Stimulated activated CD8-positive, alpha-beta memory T cell treated with anti-CD3 and anti-CD28 coated beads, Interleukin-12 subunit alpha, Interleukin-12 subunit beta, amount 100 ng/mL, for 4 hours (primary cell): ENCODE measurements at regions not wholly inside any gene's neighbourhood (a gene's known extent, or its start where the extent isn't known, plus 50 kb on each side); places are given as distances from the start of the nearest gene placed in this dataset.
"Not testable (repeated sequence)": the region's sequence is repeated elsewhere in the genome, so short reads cannot be mapped to it uniquely, and the experiment has no call there.

Source experiments
- DNase-seq: peaks from one replicate; pipeline ENCODE4 v3.0.0-alpha.2; 2020; ENCODE audit warnings: low read depth

DNA sequence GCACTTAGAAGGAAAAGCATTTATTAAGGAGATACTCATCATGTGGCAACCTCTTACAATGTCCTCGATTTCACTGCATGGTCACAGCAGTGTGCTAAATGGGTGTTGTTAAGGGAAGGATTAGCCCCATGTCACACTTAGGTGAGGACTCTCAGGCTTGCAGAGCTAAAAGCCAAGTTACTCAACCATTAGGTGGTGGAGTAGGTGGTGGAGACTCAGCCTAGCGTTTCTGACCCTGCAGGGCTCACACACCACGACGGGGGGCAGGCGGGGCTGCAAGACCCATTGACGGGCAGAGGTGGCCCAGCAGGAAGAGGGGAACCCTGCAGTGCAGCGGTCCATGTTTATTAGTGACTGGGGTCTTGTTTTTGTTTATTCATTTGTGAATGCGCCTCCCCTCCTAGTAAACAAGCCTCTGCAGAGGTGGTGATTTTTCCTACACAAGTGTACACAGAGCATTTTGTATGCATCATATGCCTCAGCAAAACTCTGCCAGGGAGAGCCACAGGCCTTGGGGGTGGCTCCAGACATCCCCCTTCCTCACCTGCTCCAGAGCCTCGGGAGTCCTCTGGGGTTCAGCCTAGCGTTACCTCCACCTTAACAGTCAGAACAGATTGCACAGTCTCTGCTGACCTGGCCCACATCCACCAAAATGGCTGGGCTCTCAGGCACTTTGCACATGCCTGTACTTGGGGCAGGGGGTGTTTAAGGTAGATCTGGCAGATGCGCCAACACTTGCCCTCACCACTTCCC, 216.7 kb downstream of the C16orf95 start:
- DNase-seq, result no peak

DNA sequence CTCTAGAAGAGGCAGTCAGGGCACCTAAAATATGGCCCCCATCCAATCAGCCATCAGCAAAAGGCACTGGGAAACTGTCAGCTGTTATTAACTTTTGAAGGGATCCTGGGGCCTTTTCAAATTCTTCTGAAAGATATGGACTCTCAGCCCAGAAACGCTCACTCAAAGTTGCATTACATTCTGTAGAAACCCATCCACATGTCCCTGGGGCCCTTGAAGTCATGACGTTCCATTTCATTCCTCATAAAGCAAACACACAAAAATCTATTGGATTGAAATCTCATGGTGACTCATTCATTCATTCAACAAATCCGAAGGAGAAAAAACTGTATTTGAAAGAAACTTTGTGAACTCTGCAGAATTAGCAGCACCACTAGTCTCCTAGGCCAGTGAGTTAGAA, 215.3 kb downstream of the C16orf95 start:
- no peak for DNase-seq

DNA sequence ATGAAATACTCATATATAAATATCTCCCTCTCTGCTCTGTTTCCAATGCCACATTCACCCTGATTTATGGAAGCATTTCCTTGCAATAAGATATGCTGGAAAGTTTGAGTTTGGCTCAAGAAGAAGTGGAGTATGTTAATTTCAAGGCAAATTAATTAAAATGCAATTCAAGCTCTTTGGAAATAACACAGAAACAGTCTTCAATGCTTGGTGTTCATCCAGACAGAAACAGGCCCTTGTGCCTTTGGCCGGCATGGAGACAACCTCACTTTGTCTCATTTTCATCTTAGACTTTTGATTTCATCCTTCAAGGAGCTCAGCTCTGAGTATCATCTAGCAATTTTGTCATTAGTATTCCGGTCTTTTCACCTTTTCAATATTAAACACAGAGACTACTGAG, 210.0 kb downstream of the C16orf95 start:
- DNase-seq, result no peak

DNA sequence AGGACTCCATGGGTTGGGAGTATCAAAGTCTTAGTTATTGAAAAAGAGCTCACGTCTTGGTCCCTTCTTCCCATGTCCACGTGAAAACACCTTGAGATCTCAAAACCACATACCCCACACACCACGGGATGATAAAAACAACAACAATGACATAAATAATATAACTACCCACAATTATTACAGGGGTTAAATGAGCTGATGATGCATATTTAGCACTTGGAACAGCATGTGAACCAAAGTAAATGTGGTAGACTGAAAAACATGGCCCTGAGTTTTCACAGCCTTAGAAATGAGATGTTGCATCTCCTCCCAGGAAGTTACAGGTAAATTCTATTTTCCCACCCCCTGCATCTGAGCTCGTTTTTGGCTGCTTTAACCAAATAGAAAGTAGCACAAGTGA, 208.9 kb downstream of the C16orf95 start:
- DNase-seq, result no peak

DNA sequence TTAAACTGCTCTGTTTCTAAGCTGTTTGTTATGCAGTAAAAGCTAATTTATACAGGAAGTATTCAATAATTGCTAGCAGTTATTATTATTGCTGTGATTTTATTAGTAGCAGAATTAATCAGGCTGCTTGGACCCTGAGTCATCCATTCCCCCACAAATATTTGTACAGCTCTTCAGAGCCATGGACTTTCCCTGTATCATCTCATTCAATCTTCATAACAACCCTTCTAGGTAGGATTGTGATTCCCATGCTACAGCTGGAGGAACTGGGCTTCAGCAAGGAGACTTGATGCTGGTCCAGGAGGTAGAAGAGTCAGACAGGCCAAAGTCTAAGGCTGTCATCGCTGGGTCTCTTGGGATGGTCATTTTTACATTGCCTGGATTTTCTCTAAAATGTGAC, 208.3 kb downstream of the C16orf95 start:
- DNase-seq, result no peak

DNA sequence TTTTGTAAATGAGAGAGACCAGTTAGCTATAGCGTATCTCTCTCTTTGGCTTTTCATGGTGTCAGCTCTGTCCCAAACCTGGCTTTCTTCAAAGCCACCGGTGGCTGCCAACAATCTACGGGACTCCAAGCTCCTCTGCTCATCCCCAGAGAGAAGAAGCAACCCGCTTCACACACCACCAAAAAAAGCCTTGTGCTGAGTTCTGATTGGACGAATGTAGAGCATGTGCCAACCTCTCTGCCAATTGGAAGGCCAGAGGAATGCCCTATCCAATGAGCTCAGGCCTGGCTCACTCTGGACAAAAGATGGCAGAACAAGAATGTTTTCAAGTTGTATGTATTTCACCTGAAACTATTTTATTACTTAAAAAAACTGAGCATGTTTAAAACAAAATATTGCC, 202.4 kb downstream of the C16orf95 start:
- DNase-seq, result no peak

DNA sequence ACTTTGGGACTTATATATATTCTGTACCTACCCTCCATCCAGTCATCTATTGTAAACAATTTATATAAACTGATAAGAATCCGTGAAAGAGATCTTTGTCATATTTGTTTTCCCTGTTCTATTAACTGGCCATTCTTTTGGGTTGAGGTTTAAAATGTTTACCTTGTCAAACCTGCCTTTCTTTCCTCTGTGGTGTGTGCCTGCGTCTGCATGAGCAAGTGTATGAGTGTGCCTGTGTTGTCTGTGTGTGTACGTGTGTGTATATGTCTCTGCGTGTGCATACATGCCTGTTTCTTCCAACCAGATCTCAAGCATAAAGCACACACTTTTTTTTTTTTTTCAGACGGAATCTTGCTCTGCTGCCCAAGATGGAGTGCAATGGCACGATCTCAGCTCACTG, 201.5 kb downstream of the C16orf95 start:
- no peak for DNase-seq

DNA sequence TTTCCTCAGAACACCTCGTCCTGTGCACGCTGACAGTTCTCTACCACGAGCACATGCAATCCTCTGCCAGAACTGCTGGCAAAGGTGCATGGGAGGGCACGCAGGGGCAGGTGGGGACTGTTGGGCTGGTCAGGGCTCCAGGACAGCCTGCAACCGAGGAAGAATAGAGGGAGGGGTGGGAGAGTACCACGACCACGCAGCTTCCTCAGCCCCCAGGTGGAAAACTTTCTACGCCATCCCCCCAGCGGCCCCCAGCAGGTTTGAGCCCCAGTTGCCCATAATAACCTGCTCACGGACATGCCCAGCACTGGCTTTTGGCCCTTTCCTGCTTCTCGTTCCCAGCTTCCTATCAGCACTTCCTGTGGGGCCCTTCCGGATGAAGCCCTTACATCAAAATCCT, 199.3 kb downstream of the C16orf95 start:
- DNase-seq, result no peak

DNA sequence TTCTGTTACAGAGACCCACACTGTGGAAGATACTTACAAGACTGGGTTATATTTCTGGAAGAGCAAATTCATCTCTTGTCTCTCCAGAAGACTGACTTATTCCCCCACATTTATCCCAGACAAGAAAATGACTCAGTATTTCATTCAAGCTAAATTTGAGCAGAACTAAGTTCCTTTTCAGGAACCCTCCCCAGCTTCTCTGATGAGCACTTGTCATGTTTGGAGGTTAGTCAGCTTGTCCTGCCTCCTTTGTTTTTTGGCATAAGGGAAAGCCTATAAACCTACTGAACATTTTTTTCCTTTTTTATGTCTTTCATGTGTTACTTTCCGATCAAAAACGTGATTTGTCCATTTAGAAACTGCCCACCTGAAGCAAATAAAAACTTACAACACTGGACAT, 198.0 kb downstream of the C16orf95 start:
- DNase-seq, result no peak

DNA sequence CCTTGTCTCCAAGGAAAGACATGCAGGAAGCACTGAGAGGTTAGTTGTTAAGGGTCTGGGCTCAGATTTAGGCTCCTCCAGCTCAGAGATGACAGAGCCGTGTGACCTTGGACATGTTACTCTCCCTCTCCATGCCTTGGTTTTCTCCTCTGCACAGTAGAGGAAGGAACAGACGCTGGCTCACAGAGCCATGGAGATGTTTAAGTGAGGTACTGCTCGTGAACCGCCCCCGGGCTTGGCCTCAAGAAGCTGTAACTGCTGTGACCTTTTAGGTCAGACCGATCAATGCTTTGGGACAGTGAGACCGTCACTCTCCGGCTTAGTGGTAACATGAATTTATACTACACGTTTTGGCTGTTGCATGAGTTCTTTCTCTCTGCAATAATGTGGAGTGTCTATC, 197.4 kb downstream of the C16orf95 start:
- DNase-seq, result no peak

DNA sequence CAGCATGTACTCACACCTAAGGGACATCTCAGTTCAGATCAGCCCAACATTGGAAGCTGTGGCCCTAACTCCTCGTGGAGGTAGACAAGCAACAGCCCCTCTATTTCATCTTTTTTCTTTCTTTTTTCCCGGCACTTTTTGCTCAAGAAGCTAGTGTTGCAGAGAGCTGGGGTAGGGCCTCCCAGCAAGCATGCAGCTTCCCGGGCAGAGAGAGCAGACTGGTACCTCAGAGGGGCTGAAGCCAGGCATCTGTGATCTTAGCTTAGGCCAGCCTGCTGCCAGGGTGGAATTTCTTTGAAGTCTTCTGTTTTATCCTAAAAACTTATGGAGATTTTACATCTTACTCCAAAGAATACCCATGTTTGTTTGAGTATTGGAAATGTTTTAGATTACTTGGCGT, 195.4 kb downstream of the C16orf95 start:
- DNase-seq, result no peak

DNA sequence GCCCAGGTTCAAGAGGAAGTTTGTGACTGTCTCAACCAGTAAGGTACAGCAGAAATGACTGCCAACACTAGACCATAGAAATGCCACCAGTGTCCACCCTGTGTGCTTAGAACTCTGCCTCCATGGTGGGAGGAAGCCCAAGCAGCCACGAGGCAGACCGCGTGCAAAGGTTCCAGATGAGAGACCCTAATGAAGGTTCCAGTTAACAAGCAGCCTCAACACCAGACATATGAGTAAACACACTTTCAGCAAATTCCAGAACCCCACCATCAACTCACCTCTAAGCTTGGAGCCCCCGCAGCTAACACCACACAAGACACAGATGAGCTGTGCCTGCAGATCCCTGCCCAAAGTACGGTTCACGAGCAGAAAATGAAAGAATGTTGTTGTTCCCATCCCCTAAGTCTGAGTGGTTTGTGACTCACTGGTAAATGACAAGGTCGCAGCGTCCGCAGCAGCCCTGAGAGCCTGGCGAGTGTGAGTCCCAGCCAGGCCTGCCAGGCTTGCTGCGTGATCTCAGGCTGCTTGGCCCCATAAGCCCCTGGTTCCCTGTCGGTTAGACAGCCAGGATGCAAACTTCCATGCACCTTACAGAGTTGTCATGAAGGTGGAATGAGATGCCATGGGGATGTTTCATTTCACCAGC, 193.7 kb downstream of the C16orf95 start:
- DNase-seq, result no peak

DNA sequence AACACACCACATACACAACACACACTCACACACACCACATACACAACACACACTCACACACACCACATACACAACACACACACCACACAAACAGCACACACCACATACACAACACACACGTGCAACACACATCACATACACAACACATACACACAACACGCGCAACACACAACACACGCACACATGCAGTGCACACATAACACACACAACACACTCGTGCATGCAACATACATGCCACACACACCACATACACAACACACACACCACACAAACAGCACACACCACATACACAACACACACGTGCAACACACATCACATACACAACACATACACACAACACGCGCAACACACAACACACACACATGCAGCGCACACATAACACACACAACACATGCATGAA, 192.8 kb downstream of the C16orf95 start:
- DNase-seq, result not testable (repeated sequence)

DNA sequence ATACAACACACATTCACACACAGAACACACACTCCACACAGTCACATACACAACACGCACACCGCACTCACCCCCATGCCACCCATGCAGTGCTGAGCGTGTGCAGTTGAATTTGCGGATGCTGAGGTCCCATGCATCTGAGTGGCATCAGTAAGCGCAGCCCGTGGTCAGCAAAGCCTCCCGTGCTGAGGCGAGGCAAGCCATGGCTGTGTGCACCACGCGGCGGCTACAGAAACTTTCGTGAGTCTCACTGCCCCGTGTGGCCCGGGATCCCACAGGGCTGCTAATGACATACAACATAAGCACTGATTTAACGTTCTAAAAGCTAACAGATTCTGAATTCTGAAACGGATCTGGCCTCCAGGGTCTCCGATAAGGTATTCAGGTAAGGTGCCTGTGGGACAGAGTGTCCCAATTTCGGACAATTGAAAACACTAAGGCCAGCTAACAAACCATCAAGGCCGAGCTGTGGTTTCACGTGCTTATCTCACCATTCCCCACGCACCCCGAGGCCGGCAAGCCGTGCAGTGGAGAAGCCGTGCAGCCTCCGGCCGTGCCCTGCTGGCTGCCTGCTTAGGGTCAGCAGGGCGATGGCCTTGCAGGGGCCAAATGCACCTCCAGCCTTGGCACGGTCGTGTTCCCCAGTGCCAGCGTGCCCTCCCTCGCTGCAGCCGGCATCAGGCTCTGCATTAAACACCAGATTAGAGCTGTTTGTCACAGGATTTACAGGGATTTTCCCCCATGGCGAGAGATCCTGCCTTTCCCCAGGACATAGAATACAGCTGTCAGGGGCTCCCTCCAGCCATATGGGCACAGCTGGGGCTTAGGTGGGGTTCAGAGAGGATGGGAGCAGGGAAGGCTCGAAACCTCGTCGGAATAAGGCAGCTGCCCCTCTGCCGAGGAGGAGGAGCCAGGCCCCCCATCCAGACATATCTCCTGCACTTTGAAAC, 191.7 kb downstream of the C16orf95 start:
- DNase-seq, result no peak

DNA sequence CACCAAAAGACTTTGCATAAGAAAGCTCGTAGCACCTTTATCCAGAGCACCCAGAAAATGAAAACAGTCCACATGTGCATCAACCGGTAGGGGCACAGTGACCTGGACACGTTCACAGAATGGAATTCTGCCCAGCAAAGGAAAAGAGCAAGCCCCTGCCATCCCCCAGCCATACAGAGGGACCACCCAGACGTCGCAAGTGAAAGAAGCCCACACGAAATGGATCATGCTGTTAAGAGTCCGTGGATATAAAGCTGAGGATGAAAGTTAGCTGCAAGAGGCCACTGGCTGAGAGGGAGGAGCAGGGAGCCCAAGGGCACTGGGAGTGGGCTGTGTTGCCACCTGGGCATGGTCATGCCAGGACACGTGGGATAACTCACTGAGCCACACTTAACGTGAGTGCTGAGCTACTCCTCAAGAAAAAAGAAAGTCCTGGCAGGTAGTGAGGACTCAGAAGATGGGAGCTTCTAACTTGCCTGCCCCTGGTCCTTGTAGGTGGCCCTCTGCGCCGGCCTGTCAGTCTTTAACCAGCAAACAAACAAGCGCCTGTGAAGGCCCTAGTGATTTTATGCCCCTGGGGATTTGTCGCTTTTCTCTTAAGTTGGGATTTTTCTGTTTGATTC, 190.7 kb downstream of the C16orf95 start:
- DNase-seq, result no peak

DNA sequence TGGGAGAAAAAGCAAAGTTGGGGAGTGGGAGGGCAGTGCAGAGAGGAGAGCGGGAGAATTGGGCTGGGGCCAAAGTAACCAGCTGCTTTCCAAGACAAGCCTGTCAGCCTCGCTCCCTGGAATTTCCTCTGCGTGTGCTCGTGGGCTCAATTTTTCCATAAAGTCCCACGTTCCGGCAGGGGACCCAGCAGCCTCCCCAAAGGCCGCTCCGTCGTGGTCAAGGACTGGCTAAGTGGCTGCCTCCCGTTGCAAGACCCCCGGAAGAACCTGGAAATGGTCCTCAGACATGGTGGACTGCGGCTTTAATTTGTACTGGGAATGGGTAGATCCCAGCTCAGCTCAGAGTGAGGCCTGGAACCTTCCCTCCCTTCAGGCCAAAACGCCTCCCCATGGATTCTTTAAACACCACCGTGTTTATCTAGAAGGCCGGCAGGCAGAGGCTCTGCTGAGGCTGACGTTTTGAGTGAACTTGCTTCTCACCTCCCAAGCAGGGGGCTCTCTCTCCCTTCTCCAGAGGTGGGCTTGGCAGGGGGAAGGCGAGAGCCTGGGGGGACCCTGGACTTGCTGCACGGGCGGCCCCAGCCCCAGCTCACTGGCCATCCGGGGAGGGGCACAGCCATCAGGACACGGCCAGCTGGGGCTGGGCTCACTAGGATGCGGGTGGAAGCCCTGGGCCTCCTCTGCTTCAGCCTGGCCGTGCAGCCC, 190.0 kb downstream of the C16orf95 start:
- no peak for DNase-seq

DNA sequence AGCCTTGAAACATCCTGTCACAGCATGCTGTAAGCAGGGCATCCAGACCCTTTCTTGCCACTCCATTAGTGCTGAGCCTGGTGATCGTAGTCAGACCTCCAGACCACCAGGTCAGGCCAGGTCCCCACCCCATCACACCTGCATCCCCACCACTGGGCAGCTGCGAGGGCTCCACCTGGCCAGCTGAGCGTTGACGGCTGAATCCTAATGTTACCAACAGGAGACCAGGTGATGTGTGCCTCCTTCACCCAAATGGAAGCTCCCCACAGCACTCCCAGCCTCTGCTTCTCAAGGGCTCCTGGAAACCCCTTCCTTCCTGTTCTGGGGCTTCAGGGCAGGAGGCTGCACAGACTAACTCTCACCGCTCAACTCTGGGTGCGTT, 189.4 kb downstream of the C16orf95 start:
- no peak for DNase-seq

DNA sequence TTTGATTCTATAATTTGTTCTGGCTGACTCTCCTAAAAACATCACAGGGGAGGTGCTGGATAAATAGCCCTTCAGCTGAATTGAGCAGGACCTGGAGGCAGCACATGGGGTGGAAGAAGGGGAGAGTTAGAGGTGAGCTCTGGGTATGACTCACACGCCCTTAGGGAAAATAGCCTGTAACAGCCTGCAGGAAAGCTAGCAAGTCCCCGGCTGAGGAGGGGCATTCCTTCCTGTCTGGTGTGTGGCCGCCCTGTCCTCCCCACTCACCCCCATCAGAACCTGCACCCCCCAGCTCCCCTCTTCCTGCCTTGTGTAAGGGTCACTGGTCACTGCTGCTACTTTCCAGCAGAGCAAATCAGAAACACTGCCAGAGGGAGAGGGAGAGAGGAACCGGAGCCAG, 187.4 kb downstream of the C16orf95 start:
- DNase-seq, result no peak

DNA sequence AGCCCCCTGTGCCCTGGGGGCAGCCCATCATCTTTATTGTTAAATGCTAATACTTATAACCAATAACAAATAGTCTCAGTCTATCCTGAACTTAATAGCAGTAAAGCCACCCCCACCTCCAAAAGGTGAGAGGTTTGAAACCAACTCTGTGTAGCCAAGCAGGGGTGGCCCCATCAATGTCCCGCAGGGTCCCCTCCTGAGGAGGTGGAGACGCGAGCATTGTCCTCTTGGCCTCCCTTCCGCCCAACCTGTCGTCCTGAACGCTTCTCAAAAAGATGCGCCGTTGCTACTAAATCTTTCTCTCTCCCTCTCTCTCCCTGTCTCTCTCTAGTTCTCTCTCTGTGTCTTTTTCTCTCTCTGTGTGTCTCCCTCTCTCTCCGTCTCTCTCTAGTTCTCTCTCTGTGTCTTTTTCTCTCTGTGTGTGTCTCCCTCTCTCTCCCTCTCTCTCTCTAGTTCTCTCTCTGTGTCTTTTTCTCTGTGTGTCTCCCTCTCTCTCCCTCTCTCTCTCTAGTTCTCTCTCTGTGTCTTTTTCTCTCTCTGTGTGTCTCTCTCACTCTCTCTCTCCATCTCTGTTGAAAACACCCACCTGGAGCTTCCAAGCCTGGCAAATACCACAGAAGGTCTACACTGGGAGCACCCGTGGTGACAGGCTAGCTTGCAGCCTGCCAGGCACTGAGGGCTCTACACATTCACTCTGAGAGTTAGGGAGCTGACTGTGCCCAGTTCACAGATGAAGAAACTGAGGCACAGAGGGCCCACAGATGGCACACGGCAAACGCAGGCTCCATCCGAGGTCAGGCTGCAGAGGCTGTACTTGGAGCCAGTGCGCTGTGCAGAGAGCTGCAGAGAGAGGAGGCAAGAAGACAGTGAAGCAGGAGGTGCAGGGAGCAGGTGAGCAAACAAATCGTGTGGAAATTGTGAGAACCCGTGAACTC, 185.9 kb downstream of the C16orf95 start:
- no peak for DNase-seq

DNA sequence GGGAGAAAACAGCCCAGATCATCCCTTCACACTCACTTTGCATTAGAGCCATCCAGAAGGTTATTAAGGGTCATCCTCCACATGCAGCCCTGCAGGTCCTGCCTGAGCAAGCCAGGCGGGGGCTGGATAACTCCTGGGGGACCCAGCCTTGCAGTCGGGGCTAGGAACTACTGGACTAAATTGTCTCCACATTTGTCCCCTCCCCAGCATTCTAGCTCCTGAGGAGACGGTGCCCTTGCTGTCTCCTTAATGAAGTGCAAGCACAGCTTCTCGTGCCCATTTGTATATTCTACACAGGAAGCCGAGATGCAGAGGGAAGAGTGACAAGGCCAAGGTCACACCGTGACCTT, 185.2 kb downstream of the C16orf95 start:
- no peak for DNase-seq
